ENCODE measurements at regions not wholly inside any gene's neighbourhood (a gene's known extent, or its start where the extent isn't known, plus 50 kb on each side); places are given as distances from the start of the nearest gene placed in this dataset.

DNA sequence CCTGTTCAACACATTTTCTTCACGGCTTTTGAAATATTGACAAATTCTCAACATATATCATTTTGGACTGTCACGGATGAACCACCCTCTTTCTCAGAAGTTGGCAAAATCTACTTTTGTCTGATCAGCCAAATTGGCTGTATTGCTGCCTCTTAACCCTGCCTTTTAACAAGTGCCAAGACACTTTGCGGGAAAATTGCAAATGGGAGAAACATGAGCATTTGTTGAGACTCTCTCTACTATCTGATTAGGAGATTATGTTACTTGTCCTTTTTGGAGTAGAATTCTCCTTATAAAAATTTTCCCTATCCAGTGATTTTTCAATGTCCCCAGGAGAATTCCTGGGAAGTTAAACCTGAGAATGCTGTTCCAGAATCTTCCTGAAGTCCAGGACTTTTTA is 256.2 kb upstream of the ZSWIM2 start:
- TF ChIP-seq, protein P1, sequence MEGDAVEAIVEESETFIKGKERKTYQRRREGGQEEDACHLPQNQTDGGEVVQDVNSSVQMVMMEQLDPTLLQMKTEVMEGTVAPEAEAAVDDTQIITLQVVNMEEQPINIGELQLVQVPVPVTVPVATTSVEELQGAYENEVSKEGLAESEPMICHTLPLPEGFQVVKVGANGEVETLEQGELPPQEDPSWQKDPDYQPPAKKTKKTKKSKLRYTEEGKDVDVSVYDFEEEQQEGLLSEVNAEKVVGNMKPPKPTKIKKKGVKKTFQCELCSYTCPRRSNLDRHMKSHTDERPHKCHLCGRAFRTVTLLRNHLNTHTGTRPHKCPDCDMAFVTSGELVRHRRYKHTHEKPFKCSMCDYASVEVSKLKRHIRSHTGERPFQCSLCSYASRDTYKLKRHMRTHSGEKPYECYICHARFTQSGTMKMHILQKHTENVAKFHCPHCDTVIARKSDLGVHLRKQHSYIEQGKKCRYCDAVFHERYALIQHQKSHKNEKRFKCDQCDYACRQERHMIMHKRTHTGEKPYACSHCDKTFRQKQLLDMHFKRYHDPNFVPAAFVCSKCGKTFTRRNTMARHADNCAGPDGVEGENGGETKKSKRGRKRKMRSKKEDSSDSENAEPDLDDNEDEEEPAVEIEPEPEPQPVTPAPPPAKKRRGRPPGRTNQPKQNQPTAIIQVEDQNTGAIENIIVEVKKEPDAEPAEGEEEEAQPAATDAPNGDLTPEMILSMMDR (IDR thresholded peaks at IDR 0.05): no peak
- no peak for TF ChIP-seq POLR2A (IDR thresholded peaks at IDR 0.05)

Measured in suprapubic skin (tissue), 3 donors.